A673 (cell line): ENCODE measurements at regions not wholly inside any gene's neighbourhood (a gene's known extent, or its start where the extent isn't known, plus 50 kb on each side); places are given as distances from the start of the nearest gene placed in this dataset.

Experiments used
- EZH2 ChIP-seq: fragments of 200-600 bp; sonication (generic); IDR thresholded peaks from 2 replicates; pipeline ENCODE4 v1.6.1; 2017; ENCODE audit warnings: borderline replicate concordance, low read depth, mild to moderate bottlenecking, mixed read lengths, antibody characterized with exemption, low read length; ENCODE audit not compliant: poor library complexity, severe bottlenecking
- TF ChIP-seq, protein P1 (sequence below): fragments of 300-800, 200-600 bp; sonication (generic); conservative IDR thresholded peaks from 2 replicates; pipeline ENCODE4 v1.5.1; 2017; ENCODE audit warnings: low read depth, mild to moderate bottlenecking, antibody characterized with exemption, low read length, moderate library complexity, mixed read lengths

DNA sequence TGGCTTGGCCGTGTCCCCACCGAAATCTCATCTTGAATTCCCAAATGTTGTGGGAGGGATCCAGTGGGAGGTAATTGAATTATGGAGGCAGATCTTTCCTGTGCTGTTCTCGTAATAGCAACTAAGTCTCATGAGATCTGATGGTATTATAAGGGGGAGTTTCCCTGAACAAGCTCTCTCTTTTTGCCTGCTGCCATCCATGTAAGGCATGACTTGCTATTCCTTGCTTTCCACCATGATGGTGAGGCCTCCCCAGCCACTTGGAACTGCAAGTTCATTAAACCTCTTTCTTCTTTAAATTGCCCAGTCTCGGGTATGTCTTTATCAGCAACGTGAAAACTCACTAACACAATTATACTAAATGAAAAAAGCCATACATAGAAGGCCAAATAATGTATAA lies 101.3 kb upstream of the LYPLAL1 start:
- TF ChIP-seq, protein P1, sequence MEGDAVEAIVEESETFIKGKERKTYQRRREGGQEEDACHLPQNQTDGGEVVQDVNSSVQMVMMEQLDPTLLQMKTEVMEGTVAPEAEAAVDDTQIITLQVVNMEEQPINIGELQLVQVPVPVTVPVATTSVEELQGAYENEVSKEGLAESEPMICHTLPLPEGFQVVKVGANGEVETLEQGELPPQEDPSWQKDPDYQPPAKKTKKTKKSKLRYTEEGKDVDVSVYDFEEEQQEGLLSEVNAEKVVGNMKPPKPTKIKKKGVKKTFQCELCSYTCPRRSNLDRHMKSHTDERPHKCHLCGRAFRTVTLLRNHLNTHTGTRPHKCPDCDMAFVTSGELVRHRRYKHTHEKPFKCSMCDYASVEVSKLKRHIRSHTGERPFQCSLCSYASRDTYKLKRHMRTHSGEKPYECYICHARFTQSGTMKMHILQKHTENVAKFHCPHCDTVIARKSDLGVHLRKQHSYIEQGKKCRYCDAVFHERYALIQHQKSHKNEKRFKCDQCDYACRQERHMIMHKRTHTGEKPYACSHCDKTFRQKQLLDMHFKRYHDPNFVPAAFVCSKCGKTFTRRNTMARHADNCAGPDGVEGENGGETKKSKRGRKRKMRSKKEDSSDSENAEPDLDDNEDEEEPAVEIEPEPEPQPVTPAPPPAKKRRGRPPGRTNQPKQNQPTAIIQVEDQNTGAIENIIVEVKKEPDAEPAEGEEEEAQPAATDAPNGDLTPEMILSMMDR: no peak
- no peak for TF ChIP-seq EZH2
